Femur (tissue), 1 donor: ENCODE measurements at regions not wholly inside any gene's neighbourhood (a gene's known extent, or its start where the extent isn't known, plus 50 kb on each side); places are given as distances from the start of the nearest gene placed in this dataset.
"Not testable (repeated sequence)": the region's sequence is repeated elsewhere in the genome, so short reads cannot be mapped to it uniquely, and the experiment has no call there.

ENCODE experiments used
- DNase-seq: peaks from one replicate; pipeline ENCODE4 v3.0.0-alpha.2; 2017

GRCh38 chr1:228825041-228825440 lies 89.8 kb downstream of the RHOU start:
- no peak for DNase-seq

GRCh38 chr1:228825840-228826484 lies 90.7 kb downstream of the RHOU start:
- no peak for DNase-seq

- DNase-seq: no peak
These were observed 91.7 kb downstream of the RHOU start for GRCh38 chr1:228827019-228827418.

GRCh38 chr1:228828151-228828550 lies 92.9 kb downstream of the RHOU start:
- DNase-seq: no peak

- no peak for DNase-seq
These were observed 95.1 kb downstream of the RHOU start for GRCh38 chr1:228830185-228830953.

GRCh38 chr1:228830954-228831481 lies 95.7 kb downstream of the RHOU start:
- DNase-seq: no peak

- DNase-seq: no peak
These were observed 98.8 kb downstream of the RHOU start for GRCh38 chr1:228833911-228834688.

- DNase-seq: no peak
These were observed 100.2 kb downstream of the RHOU start for GRCh38 chr1:228835456-228835855.

- DNase-seq: no peak
These were observed 100.6 kb downstream of the RHOU start for GRCh38 chr1:228835911-228836310.

GRCh38 chr1:228836427-228836826 lies 101.1 kb downstream of the RHOU start:
- DNase-seq: no peak

- DNase-seq: no peak
These were observed 101.8 kb downstream of the RHOU start for GRCh38 chr1:228837032-228837431.

- no peak for DNase-seq
These were observed 102.8 kb downstream of the RHOU start for GRCh38 chr1:228837817-228838716.

- no peak for DNase-seq
These were observed 103.6 kb downstream of the RHOU start for GRCh38 chr1:228838717-228839500.

GRCh38 chr1:228839656-228840055 lies 104.4 kb downstream of the RHOU start:
- no peak for DNase-seq

- DNase-seq: no peak
These were observed 106.4 kb downstream of the RHOU start for GRCh38 chr1:228841632-228842031.

GRCh38 chr1:228842094-228842775 lies 107.0 kb downstream of the RHOU start:
- no peak for DNase-seq

- DNase-seq: no peak
These were observed 109.8 kb downstream of the RHOU start for GRCh38 chr1:228845101-228845500.

GRCh38 chr1:228846952-228847351 lies 111.7 kb downstream of the RHOU start:
- DNase-seq: no peak

GRCh38 chr1:228847451-228847850 lies 112.2 kb downstream of the RHOU start:
- DNase-seq: not testable (repeated sequence)

GRCh38 chr1:228848406-228848805 lies 113.1 kb downstream of the RHOU start:
- no peak for DNase-seq

GRCh38 chr1:228849011-228849541 lies 113.8 kb downstream of the RHOU start:
- no peak for DNase-seq
